HT1080 (cell line): ENCODE measurements at regions not wholly inside any gene's neighbourhood (a gene's known extent, or its start where the extent isn't known, plus 50 kb on each side); places are given as distances from the start of the nearest gene placed in this dataset.
"Not testable (repeated sequence)": the region's sequence is repeated elsewhere in the genome, so short reads cannot be mapped to it uniquely, and the experiment has no call there.

Source experiments
- DNase-seq: peaks from one replicate; pipeline ENCODE4 v3.0.0-alpha.2; 2015; ENCODE audit warnings: low read depth

- DNase-seq, result no peak
Measured at GRCh38 chr1:208688656-208689315, 444.6 kb upstream of the PLXNA2 start.

- DNase-seq, result no peak
Measured at GRCh38 chr1:208691012-208691411, 446.8 kb upstream of the PLXNA2 start.

GRCh38 chr1:208709981-208710380 lies 465.8 kb upstream of the PLXNA2 start:
- peak; percentile 17 for DNase-seq

- DNase-seq, result no peak
Measured at GRCh38 chr1:208714323-208714722, 470.1 kb upstream of the PLXNA2 start.

GRCh38 chr1:208717525-208717924 lies 473.3 kb upstream of the PLXNA2 start:
- DNase-seq, result no peak

- DNase-seq, result no peak
Measured at GRCh38 chr1:208722592-208722991, 478.4 kb upstream of the PLXNA2 start.

GRCh38 chr1:208724079-208724478 lies 479.9 kb upstream of the PLXNA2 start:
- no peak for DNase-seq

GRCh38 chr1:208728815-208729214 lies 484.6 kb upstream of the PLXNA2 start:
- DNase-seq, result no peak

GRCh38 chr1:208731981-208732821 lies 488.0 kb upstream of the PLXNA2 start:
- peak; percentile 12 for DNase-seq

GRCh38 chr1:208737161-208737560 lies 493.0 kb upstream of the PLXNA2 start:
- DNase-seq, result no peak

GRCh38 chr1:208737922-208738321 lies 493.7 kb upstream of the PLXNA2 start:
- DNase-seq, result no peak

GRCh38 chr1:208739636-208740035 lies 495.5 kb upstream of the PLXNA2 start:
- not testable (repeated sequence) for DNase-seq

- DNase-seq, result peak; percentile 54
Measured at GRCh38 chr1:208741296-208741695, 497.1 kb upstream of the PLXNA2 start.

GRCh38 chr1:208743361-208743760 lies 499.2 kb upstream of the PLXNA2 start:
- no peak for DNase-seq

- DNase-seq, result no peak
Measured at GRCh38 chr1:208747979-208748378, 503.8 kb upstream of the PLXNA2 start.

- DNase-seq, result peak; percentile 17
Measured at GRCh38 chr1:208748387-208749165, 504.4 kb upstream of the PLXNA2 start.

- DNase-seq, result no peak
Measured at GRCh38 chr1:208756339-208756981, 512.3 kb upstream of the PLXNA2 start.

- peak; percentile 60 for DNase-seq
Measured at GRCh38 chr1:208757846-208758245, 513.7 kb upstream of the PLXNA2 start.

GRCh38 chr1:208759255-208759654 lies 515.1 kb upstream of the PLXNA2 start:
- DNase-seq, result no peak

GRCh38 chr1:208763971-208764370 lies 519.8 kb upstream of the PLXNA2 start:
- no peak for DNase-seq

- no peak for DNase-seq
Measured at GRCh38 chr1:208766832-208767231, 522.6 kb upstream of the PLXNA2 start.

GRCh38 chr1:208767816-208768215 lies 523.6 kb upstream of the PLXNA2 start:
- DNase-seq, result no peak
